ENCODE measurements at regions not wholly inside any gene's neighbourhood (a gene's known extent, or its start where the extent isn't known, plus 50 kb on each side); places are given as distances from the start of the nearest gene placed in this dataset.

DNA sequence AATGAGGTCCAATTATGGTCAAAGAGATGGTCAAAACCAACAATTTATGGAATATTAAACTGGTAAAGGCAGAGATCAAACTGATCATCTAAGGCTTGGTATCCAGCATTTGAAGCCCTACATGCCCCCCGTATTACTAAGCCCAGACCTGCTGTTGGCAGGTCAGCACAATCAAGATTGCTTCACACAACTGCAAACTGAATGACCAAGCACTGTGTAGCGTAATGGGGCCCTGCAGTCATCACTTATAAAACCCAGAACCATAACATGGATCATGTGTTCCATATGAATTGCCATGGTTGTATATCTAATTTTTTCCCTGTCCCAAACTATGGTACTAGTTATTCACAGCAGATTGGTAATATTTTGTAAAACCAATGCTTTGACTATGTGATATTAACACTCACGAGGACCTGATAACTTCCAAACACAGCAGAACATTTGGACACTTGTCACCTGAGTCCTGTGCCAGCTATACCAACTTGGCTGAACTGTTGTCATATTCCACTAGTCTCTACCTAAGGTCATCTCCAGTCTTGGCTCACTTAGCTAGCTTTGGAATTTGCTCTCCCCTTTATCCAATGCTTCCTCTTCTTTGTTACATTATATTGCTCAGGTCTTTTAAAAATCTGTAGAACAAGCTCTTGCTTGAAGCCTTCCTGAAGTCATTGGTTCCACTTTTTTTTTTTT lies 81.7 kb upstream of the HMHB1 start:
- DNase-seq (ENCODE audit: low read depth in 2 of 2): no peak

DNA sequence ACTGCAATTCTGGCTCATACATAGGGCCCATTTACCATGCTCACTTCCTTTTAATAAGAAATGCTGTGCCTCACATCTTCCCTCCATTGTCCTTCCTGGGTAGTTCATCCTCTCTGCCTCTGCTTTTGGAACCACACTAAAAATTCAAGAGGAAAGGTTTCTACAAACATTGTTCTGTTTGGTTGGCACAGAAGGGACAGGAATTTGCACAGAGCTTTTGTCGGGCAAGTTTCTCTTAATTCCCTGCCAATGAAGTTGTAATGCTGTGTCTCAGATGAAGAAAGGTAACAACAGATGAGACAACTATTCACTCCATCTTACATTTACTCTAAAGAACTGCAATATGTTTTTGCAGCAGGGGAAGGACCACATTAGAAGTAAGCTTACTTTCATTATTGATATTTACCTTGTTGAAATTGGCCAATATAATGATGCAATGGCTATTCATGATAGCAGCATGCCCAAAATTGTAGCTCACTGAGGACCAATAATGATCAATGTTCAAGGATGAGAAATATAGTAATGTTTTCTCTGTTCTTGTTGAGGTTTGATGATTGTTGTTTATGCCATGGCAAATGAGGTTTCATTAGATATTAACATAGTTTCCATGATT lies 82.5 kb upstream of the HMHB1 start:
- DNase-seq (ENCODE audit: low read depth in 2 of 2): no peak

DNA sequence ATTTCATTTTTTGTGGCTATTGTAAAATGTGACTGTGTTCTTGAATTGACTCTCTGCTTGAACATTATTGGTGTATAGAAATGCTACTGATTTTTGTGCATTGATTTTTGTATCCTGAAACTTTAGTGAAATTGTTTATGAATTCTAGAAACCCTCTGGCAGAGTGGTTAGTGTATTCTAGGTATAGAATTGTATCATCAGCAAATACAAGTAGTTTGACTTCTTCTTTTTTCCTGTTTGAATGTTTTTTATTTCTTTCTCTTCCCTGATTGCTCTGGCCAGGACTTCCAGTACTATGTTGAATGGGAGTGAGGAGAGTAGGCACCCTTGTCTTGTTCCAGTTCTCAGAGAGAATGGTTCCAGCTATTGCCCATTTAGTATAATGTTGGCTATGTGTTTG lies 88.8 kb upstream of the HMHB1 start:
- no peak for DNase-seq (ENCODE audit: low read depth in 2 of 2)

DNA sequence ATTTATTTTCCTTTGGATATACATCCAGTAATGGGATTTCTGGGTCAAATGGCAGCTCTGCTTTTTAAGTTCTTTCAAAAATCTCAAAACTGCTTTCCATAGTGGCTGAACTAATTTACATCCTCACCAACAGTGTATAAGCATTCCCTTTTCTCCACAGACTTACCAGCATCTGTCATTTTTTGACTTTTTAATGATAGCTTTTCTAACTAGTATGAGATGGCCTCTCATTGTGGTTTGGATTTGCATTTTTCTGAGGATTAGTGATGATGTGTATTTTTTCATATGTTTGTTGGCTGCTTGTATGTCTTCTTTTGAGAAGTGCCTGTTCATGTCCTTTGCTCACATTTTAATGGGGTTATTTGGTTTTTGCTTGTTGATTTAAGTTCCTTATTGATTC lies 90.0 kb upstream of the HMHB1 start:
- DNase-seq (ENCODE audit: low read depth in 2 of 2): no peak

- no peak for DNase-seq (ENCODE audit: low read depth in 2 of 2)
Observed at GRCh38 chr5:143720689-143721088, 91.3 kb upstream of the HMHB1 start.

DNA sequence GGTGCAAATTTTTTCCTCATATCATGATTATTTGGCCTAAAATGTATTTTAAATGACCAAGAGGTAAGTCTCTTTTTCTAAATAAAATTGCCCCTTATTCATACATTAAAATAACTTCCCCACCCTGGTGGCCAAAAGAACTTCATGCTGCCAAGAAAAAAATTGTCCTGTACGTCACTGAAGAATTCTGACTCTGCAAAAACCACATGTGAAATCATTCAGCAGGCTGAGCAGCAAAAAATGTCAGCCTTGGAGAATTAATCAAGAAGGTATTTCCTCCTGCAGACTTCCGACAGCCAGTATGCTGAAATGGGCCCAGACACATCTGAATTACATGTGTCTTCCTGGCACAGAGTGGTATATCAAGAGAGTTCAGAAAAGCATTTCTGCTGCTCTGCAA lies 94.6 kb upstream of the HMHB1 start:
- DNase-seq (ENCODE audit: low read depth in 2 of 2): no peak

GRCh38 chr5:143716881-143717280 lies 95.1 kb upstream of the HMHB1 start:
- DNase-seq (ENCODE audit: low read depth in 2 of 2): no peak

GRCh38 chr5:143715616-143716015 lies 96.3 kb upstream of the HMHB1 start:
- no peak for DNase-seq (ENCODE audit: low read depth in 2 of 2)

DNA sequence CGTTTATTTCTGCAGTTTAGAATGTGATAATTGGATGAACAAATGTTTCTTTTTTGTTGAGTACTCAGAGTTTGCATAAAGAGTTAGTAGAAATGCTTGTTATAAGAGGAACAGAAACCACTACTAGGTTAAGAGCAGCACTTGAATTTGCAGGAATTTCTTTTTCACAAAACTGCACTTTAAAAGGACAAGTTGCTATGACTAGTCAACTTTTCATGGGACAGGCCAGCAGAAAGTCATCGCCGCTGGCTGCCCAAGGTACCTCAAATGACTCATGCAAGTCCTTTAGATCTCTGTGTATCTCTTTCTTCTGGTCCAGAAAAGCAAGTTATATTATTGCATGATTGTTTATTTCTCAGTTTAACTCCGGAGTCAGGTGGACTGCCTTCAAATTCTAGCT lies 97.3 kb upstream of the HMHB1 start:
- no peak for DNase-seq (ENCODE audit: low read depth in 2 of 2)

DNA sequence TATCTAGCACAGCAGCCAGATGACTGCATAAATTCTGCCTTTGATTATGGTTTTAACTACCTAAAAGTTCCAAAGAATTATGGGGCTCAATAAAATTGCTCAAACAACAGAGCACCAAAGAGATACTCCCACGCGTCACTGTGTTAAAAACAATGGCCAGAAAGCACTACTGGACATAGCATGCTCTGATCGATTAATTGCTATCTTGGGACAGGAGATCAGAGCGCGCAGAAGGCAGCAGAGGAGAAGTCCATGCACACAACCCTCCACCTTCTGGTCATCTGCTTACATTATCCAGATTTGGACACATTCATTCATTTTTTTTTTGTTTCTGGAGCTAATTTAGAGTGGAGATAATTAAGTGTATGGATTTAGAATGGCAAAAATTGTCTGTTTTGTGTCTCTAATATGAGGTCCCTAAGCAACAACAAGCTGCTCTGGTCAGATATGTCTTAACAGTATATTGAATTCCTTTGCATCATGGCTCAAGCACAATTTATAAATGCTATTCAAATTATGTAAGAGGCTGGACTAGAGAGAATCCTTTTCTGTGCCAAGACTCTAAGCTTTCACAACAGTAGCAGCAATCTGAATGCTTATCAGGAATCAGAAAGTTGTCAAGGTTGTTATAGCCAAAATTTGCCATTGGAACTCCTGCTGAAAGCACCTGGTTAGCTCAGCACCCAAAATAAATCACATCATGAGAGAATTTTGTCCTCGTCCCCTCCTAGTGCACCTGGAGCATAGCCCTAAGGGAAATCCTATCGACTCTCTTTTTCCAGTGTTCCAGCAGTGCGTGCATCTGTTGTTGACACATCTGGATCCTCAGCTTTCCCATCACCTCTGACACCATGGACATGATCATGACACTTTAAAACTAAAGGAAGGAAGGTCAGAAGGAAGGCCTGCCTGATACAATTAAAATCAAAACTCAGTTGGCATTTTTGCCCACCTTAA lies 98.6 kb upstream of the HMHB1 start:
- DNase-seq (ENCODE audit: low read depth in 2 of 2): no peak

DNA sequence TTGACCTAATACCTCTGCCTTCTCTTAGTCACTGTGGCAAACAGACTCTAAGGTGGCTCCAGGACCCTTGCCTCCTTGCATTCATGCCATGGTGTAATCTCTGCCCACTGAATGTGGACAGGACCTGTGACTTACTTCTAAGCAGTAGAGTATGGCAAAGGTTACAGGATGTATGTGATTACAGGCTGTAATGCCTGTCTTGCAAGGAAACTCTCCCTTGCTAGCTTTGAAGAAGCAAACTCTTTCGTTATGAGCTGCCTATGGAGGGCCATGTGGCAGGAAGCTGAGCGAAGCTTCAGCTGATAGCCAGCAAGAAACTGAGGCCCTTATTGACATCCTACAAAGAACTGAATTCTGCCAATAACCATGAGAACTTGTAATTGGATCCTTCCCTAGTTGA lies 103.3 kb upstream of the HMHB1 start:
- no peak for DNase-seq (ENCODE audit: low read depth in 2 of 2)

GRCh38 chr5:143707806-143708205 lies 104.2 kb upstream of the HMHB1 start:
- no peak for DNase-seq (ENCODE audit: low read depth in 2 of 2)

- DNase-seq (ENCODE audit: low read depth in 2 of 2): no peak
Observed at GRCh38 chr5:143705381-143705780, 106.6 kb upstream of the HMHB1 start.

GRCh38 chr5:143703659-143704058 lies 108.3 kb upstream of the HMHB1 start:
- no peak for DNase-seq (ENCODE audit: low read depth in 2 of 2)

DNA sequence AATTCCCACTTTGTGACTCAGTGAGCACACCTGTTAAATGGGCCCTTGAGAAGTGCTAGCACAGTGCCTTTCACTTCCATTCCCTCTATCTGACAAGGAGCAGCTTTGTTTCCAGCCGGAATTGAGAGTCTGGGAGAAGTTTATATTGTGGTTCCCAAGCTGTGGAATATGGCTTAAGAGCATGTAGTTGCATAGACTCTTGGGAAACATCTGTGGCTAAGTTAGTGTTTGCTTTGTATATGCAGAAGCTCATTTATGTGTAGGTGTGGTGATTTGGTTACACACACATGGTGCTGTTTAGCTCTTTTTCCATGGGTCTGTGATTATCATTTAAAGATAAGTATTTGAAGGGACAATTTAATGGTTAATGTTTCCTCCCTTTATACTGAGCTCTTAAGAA lies 110.5 kb upstream of the HMHB1 start:
- no peak for DNase-seq (ENCODE audit: low read depth in 2 of 2)

DNA sequence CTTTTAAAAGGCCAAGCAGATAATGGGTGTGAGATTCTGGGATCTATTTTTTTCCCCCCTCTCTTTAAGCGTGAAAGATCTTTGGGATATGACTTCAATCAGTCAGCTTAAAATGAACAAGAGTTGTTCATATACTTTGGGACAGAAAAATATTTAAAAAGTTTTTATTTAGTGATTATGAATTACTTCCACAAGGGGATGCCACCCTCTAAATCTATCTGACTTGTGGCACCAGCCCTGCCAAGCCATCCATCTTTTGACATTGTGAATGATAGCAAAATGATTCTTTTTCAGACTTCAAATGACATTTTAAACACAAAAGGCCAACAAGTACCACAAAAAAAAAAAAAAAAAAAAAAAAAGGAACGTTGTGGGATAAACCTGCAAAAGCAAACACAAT lies 111.0 kb upstream of the HMHB1 start:
- DNase-seq (ENCODE audit: low read depth in 2 of 2): no peak

GRCh38 chr5:143699121-143699520 lies 112.8 kb upstream of the HMHB1 start:
- DNase-seq (ENCODE audit: low read depth in 2 of 2): no peak

DNA sequence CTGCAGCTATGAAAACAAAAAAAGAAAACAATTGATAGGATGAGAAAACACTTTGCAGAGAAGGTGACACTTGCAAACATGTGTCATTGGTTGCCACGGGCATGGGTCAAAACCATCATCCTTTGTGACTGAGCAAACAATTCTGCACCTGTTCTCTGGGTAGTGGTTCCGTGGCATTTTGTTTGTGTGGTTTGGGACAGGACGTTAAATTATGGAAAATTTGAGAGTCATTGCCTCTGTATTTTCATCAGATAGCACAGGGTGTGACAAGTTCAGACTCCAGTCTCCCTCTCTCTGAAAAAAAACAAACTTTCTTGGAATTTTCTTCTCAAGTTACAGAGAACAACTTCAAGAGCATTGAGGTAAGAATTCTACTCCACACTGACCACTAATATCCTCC lies 113.4 kb upstream of the HMHB1 start:
- no peak for DNase-seq (ENCODE audit: low read depth in 2 of 2)

DNA sequence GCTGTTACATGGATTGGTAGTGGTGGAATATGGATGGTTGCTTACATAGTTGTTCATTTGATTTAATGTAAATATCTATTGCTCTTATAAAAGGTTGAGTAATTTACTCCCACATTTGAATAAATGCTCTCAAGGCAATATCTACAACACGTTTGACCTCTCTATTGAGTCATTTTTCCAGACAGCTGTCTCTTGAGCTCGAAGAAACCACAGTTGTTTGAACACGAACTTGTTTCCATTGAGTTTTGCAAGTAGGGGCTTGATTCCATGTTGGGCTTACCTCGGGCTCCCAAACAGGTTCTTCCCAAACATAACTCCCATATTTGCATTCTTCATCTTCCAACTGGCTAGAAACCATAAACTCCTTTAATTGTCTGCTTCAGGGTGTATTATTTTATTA lies 115.0 kb upstream of the HMHB1 start:
- DNase-seq (ENCODE audit: low read depth in 2 of 2): no peak

GRCh38 chr5:143695941-143696340 lies 116.0 kb upstream of the HMHB1 start:
- DNase-seq (ENCODE audit: low read depth in 2 of 2): no peak

- DNase-seq (ENCODE audit: low read depth in 2 of 2): no peak
Observed at GRCh38 chr5:143695244-143695864, 116.6 kb upstream of the HMHB1 start.

GRCh38 chr5:143694357-143694756 lies 117.6 kb upstream of the HMHB1 start:
- no peak for DNase-seq (ENCODE audit: low read depth in 2 of 2)

All from stimulated activated CD4-positive, alpha-beta T cell treated with anti-CD3 and anti-CD28 coated beads, Interleukin-1b, Interleukin-23, amount 100 ng/mL, for 4 hours (primary cell).